Gastroesophageal sphincter (tissue), 4 donors: ENCODE measurements at regions not wholly inside any gene's neighbourhood (a gene's known extent, or its start where the extent isn't known, plus 50 kb on each side); places are given as distances from the start of the nearest gene placed in this dataset.

Experiments
- ATAC-seq: fragments of 150-250 bp; one replicate; pipeline ENCODE4 v1.9.1; 2016; ENCODE audit warnings: mild to moderate bottlenecking, moderate library complexity
- H3K27ac ChIP-seq, 4 donors: fragments of 200-600 bp; sonication (generic) in 3 of 4; 1 replicate in 3 of 4; 2 replicates in 1 of 4; pipeline ENCODE4 v1.5.1; 2016 to 2019
- H3K27me3 ChIP-seq: fragments of 200-600 bp; sonication (generic); one replicate; pipeline ENCODE4 v1.5.1; 2019
- H3K36me3 ChIP-seq, 2 donors: fragments of 200-600 bp; sonication (generic); one replicate each; pipeline ENCODE4 v1.5.1; 2019; ENCODE audit warnings: control low read depth in 1 of 2
- H3K4me1 ChIP-seq, 3 donors: fragments of 200-600 bp; sonication (generic); 1 replicate in 2 of 3; 2 replicates in 1 of 3; pipeline ENCODE4 v1.5.1; 2016 to 2019; ENCODE audit warnings: control low read depth in 2 of 3
- H3K4me3 ChIP-seq, 2 donors: fragments of 200-600 bp; sonication (generic); one replicate each; pipeline ENCODE4 v1.5.1; 2019; ENCODE audit warnings: mild to moderate bottlenecking in 1 of 2, moderate library complexity in 1 of 2
- H3K9me3 ChIP-seq, 3 donors: fragments of 200-600 bp; sonication (generic); one replicate each; pipeline ENCODE4 v1.5.1; 2017 to 2019; ENCODE audit warnings: control low read depth in 2 of 3
- CTCF ChIP-seq, 4 experiments: fragments of 200-600 bp in 2 of 4; fragments of 450-650 bp in 2 of 4; sonication (generic) in 1 of 4; IDR thresholded peaks; one replicate each; pipeline ENCODE4 v1.5.1; 2017 to 2019; ENCODE audit warnings: antibody characterized with exemption in 4 of 4, mild to moderate bottlenecking in 2 of 4, moderate library complexity in 2 of 4
- EP300 ChIP-seq: sonication (generic); formaldehyde crosslinking; IDR thresholded peaks from one replicate; pipeline ENCODE4 v1.6.1; 2017; ENCODE audit warnings: antibody characterized with exemption, mild to moderate bottlenecking
- POLR2A ChIP-seq, 2 donors: fragments of 450-650 bp; IDR thresholded peaks; one replicate each; pipeline ENCODE4 v1.6.1; 2017; ENCODE audit warnings: antibody characterized with exemption in 2 of 2, mild to moderate bottlenecking in 2 of 2, moderate library complexity in 1 of 2
- POLR2AphosphoS5 ChIP-seq: sonication (generic); formaldehyde crosslinking; IDR thresholded peaks from one replicate; pipeline ENCODE4 v1.6.1; 2017; ENCODE audit warnings: antibody characterized with exemption
- WGBS, 2 donors: methylation state at CpG; one replicate each; pipeline ENCODE4 v1.1.5; 2018; ENCODE audit warnings: low coverage in 1 of 2; 5-methylcytosine and 5-hydroxymethylcytosine counted together

- TF ChIP-seq POLR2A (IDR thresholded peaks at IDR 0.05) (no peak), CTCF (IDR thresholded peaks at IDR 0.05) (no peak), EP300 (no peak), POLR2AphosphoS5 (no peak)
- ATAC-seq: no peak
- no peak overlapping the region for H3K27ac ChIP-seq
- H3K4me3 ChIP-seq: no peak overlapping the region
- H3K9me3 ChIP-seq: no peaks in the 10 kb centered on the region
- WGBS, 2 donors: 74 to 84% methylated on average over 3 of the region's 3 CpGs
- H3K27me3 ChIP-seq: no peaks in the 10 kb centered on the region
- H3K36me3 ChIP-seq: no peaks in the 10 kb centered on the region
- H3K4me1 ChIP-seq: peaks cover 0 to 22% (median 3%) of the 10 kb centered on the region in 3 donors
These were observed 381.9 kb upstream of the SEMA3C start for GRCh38 chr7:81300753-81301152.

DNA sequence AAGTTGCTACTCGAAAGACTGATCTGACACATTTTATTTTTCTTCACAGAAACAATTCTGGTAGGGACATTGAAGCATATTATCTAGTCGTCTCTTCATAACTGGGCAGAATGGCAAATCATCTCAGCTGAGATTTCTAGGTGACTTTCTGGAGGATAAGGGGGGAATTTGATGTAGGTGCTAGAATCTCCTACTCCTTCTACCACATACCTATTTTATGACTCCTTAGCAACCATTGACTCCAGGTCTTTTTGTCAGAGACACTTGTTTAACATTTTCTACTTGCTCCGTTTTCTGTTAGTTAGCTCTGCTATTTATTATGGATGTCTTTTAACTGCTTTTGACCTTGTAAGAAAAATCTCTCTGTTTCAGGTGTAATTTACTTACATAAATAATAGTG is 380.9 kb upstream of the SEMA3C start:
- WGBS, 2 donors: 16 to 37% methylated on average over 3 of the region's 3 CpGs
- Histone ChIP-seq H3K4me3 (no peak overlapping the region), H3K27ac (peak overlapping the region in 2 of 4 donors; percentile 29 to 47), H3K36me3 (no peaks in the 10 kb centered on the region), H3K9me3 (no peaks in the 10 kb centered on the region), H3K4me1 (peaks cover 0 to 22% (median 3%) of the 10 kb centered on the region in 3 donors), H3K27me3 (no peaks in the 10 kb centered on the region)
- no peak for TF ChIP-seq POLR2AphosphoS5
- TF ChIP-seq POLR2A (IDR thresholded peaks at IDR 0.05): no peak
- no peak for TF ChIP-seq EP300
- TF ChIP-seq CTCF (IDR thresholded peaks at IDR 0.05): no peak
- no peak for ATAC-seq

- Histone ChIP-seq H3K9me3 (no peaks in the 10 kb centered on the region), H3K4me3 (no peak overlapping the region), H3K27me3 (no peaks in the 10 kb centered on the region), H3K4me1 (peaks cover 0 to 22% (median 3%) of the 10 kb centered on the region in 3 donors), H3K36me3 (no peaks in the 10 kb centered on the region), H3K27ac (peak overlapping the region in 3 of 4 donors; percentile 16 to 47 (median 29))
- TF ChIP-seq POLR2AphosphoS5 (peak; percentile 80), POLR2A (IDR thresholded peaks at IDR 0.05) (no peak)
- peak; percentile 77 for ATAC-seq
- WGBS, 2 donors: 16 to 18% methylated on average over 5 of the region's 5 CpGs
These were observed 380.3 kb upstream of the SEMA3C start for GRCh38 chr7:81298951-81299666.

GRCh38 chr7:81297317-81297716 is 378.5 kb upstream of the SEMA3C start:
- 12 to 36% methylated on average over 2 of the region's 2 CpGs for WGBS, 2 donors
- Histone ChIP-seq H3K4me1 (peaks cover 0 to 22% (median 3%) of the 10 kb centered on the region in 3 donors), H3K27ac (no peak overlapping the region), H3K4me3 (no peak overlapping the region), H3K27me3 (no peaks in the 10 kb centered on the region), H3K36me3 (no peaks in the 10 kb centered on the region), H3K9me3 (no peaks in the 10 kb centered on the region)
- TF ChIP-seq POLR2AphosphoS5: peak; percentile 56
- TF ChIP-seq POLR2A (IDR thresholded peaks at IDR 0.05): no peak
- no peak for ATAC-seq

DNA sequence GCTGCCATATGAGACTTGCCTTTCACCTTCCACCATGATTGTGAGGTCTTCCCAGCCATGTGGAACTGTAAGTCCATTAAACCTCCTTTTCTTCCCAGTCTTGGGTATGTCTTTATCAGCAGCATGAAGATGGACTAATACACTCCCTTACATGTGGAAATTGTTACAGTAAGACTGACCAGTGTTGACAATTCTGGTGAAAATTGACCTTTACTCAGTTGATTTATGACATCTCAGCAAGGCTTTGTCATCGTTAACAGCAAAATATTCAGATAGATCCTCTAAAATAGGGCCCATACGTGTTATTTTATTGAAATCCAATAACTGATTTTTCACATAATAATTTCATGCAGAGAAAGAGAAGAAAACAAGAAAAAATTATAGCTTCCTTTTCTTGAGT is 377.9 kb upstream of the SEMA3C start:
- Histone ChIP-seq H3K27me3 (no peaks in the 10 kb centered on the region), H3K36me3 (no peaks in the 10 kb centered on the region), H3K4me3 (no peak overlapping the region), H3K27ac (no peak overlapping the region), H3K9me3 (no peaks in the 10 kb centered on the region), H3K4me1 (peaks cover 0 to 22% (median 3%) of the 10 kb centered on the region in 3 donors)
- 94 to 100% methylated on average over 2 of the region's 2 CpGs for WGBS, 2 donors
- no peak for TF ChIP-seq POLR2A (IDR thresholded peaks at IDR 0.05)
- ATAC-seq: no peak

DNA sequence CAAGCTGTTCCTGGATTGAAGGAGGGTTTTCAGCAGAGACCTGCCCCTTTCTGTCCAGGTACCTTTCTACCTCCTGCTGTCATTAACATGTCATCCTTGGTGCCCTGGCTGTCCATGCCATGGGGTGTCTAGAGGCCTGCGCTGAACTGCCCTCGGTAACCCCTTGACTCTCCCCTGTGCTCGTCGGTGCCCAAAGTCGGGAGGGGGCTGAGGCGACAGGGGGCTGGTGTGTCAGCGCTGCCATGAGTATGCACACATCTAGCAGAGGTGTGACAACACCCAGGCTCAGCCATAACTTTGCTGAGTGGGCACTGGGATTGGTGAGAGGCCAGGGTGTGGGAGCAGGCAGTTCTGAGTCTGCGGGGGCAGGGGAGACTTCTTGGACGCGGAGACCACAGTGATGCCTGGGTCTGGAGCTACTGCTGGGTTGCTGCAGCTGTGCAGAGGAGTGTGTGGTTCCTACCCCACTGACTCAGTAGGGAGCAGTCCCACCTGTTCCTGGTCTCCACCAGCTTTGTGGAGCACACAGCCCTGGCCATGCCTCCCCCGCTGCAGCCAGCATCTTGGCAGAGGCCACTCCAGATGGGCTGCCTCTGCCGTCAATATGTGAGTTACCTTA is 376.2 kb upstream of the SEMA3C start:
- H3K4me1 ChIP-seq: peaks cover 0 to 17% (median 3%) of the 10 kb centered on the region in 3 donors
- no peaks in the 10 kb centered on the region for H3K9me3 ChIP-seq
- H3K27me3 ChIP-seq: no peaks in the 10 kb centered on the region
- no peak overlapping the region for H3K27ac ChIP-seq
- ATAC-seq: no peak
- WGBS, 2 donors: 60% methylated on average over 2 of the region's 12 CpGs; no CpG with 5 or more reads in 1 of the 2 donors
- H3K36me3 ChIP-seq: no peaks in the 10 kb centered on the region
- no peak overlapping the region for H3K4me3 ChIP-seq
- TF ChIP-seq CTCF (IDR thresholded peaks at IDR 0.05) (no peak), POLR2A (IDR thresholded peaks at IDR 0.05) (no peak), EP300 (no peak), POLR2AphosphoS5 (no peak)
